Liver (tissue), 8 donors: ENCODE measurements at regions not wholly inside any gene's neighbourhood (a gene's known extent, or its start where the extent isn't known, plus 50 kb on each side); places are given as distances from the start of the nearest gene placed in this dataset.

ENCODE experiments used
- DNase-seq: peaks from one replicate; pipeline ENCODE4 v3.0.0-alpha.2; 2017; ENCODE audit warnings: low spot score
- H3K27ac ChIP-seq, 2 donors: one replicate each; pipeline ENCODE4 v1.7.0; 2013; ENCODE audit warnings: inconsistent platforms in 2 of 2, low read length in 2 of 2, control low read depth in 1 of 2, low read depth in 1 of 2, mild to moderate bottlenecking in 1 of 2
- H3K27me3 ChIP-seq, 4 donors: one replicate each; pipeline versions ENCODE4 v1.6.1 to v1.7.0; 2013; ENCODE audit warnings: low read length in 3 of 4, inconsistent platforms in 1 of 4, mild to moderate bottlenecking in 1 of 4, moderate library complexity in 1 of 4; ENCODE audit not compliant: control insufficient read depth in 4 of 4, insufficient read depth in 4 of 4
- H3K36me3 ChIP-seq, 4 donors: one replicate each; pipeline versions ENCODE4 v1.6.1 to v1.7.0; 2013; ENCODE audit warnings: low read length in 3 of 4, mild to moderate bottlenecking in 3 of 4, low read depth in 1 of 4, moderate library complexity in 1 of 4; ENCODE audit not compliant: control insufficient read depth in 4 of 4, insufficient read depth in 3 of 4
- H3K4me1 ChIP-seq, 4 donors: one replicate each; pipeline versions ENCODE4 v1.6.1 to v1.7.0; 2013; ENCODE audit warnings: low read length in 3 of 4, mild to moderate bottlenecking in 3 of 4, moderate library complexity in 1 of 4; ENCODE audit not compliant: control insufficient read depth in 4 of 4, insufficient read depth in 4 of 4
- H3K4me3 ChIP-seq, 3 donors: one replicate each; pipeline versions ENCODE4 v1.6.1 to v1.7.0; 2013; ENCODE audit warnings: low read length in 3 of 3, control low read depth in 1 of 3, low read depth in 1 of 3, mild to moderate bottlenecking in 1 of 3
- H3K9ac ChIP-seq, 2 donors: one replicate each; pipeline ENCODE4 v1.7.0; 2013; ENCODE audit warnings: low read length in 2 of 2, mild to moderate bottlenecking in 2 of 2, moderate library complexity in 2 of 2, control low read depth in 1 of 2, low read depth in 1 of 2
- H3K9me3 ChIP-seq, 4 donors: one replicate each; pipeline versions ENCODE4 v1.6.1 to v1.7.0; 2013; ENCODE audit warnings: low read length in 3 of 4; ENCODE audit not compliant: control insufficient read depth in 4 of 4
- ATF3 ChIP-seq: IDR thresholded peaks from 2 replicates; pipeline ENCODE4 v1.6.1; 2016; ENCODE audit warnings: antibody characterized with exemption
- CTCF ChIP-seq: fragments of 150-350 bp; IDR thresholded peaks from 2 replicates; pipeline ENCODE4 v1.5.1; 2017; ENCODE audit warnings: improper control_type of control experiment, low read depth, low read length; ENCODE audit not compliant: missing input control
- EGR1 ChIP-seq, 2 donors: IDR thresholded peaks; 2 replicates each; pipeline ENCODE4 v1.6.1; 2016 to 2018; ENCODE audit warnings: antibody characterized with exemption in 2 of 2, low read depth in 2 of 2
- FOXA2 ChIP-seq: IDR thresholded peaks from 2 replicates; pipeline ENCODE4 v1.6.1; 2016; ENCODE audit warnings: antibody characterized with exemption
- HNF4A ChIP-seq, 2 donors: conservative IDR thresholded peaks; 2 replicates each; pipeline ENCODE4 v1.6.1; 2016; ENCODE audit warnings: antibody characterized with exemption in 2 of 2, mild to moderate bottlenecking in 2 of 2
- HNF4G ChIP-seq: IDR thresholded peaks from 2 replicates; pipeline ENCODE4 v1.6.1; 2016; ENCODE audit warnings: antibody characterized with exemption
- JUND ChIP-seq, 2 donors: IDR thresholded peaks; 2 replicates each; pipeline ENCODE4 v1.6.1; 2016; ENCODE audit warnings: antibody characterized with exemption in 2 of 2
- RAD21 ChIP-seq, 2 donors: IDR thresholded peaks; 2 replicates each; pipeline ENCODE4 v1.6.1; 2016; ENCODE audit warnings: antibody characterized with exemption in 2 of 2, mild to moderate bottlenecking in 2 of 2
- REST ChIP-seq: IDR thresholded peaks from 2 replicates; pipeline ENCODE4 v1.6.1; 2016; ENCODE audit warnings: antibody characterized with exemption, mild to moderate bottlenecking
- RXRA ChIP-seq, 2 donors: IDR thresholded peaks; 2 replicates each; pipeline ENCODE4 v1.6.1; 2017 to 2018; ENCODE audit warnings: antibody characterized with exemption in 2 of 2, mild to moderate bottlenecking in 1 of 2
- SP1 ChIP-seq: IDR thresholded peaks from 2 replicates; pipeline ENCODE4 v1.6.1; 2018; ENCODE audit warnings: antibody characterized with exemption, mild to moderate bottlenecking
- TAF1 ChIP-seq: conservative IDR thresholded peaks from 2 replicates; pipeline ENCODE4 v1.6.1; 2016; ENCODE audit warnings: antibody characterized with exemption, mild to moderate bottlenecking
- YY1 ChIP-seq: IDR thresholded peaks from 2 replicates; pipeline ENCODE4 v1.6.1; 2016; ENCODE audit warnings: antibody characterized with exemption, mild to moderate bottlenecking
- ZBTB33 ChIP-seq: IDR thresholded peaks from 2 replicates; pipeline ENCODE4 v1.6.1; 2016; ENCODE audit warnings: antibody characterized with exemption
- WGBS: extraction: QIAGEN DNeasy Blood & Tissue Kit; methylation state at CpG from one replicate; pipeline ENCODE4 v1.1.7; 2013; 5-methylcytosine and 5-hydroxymethylcytosine counted together
- donor health status: healthy.
- donor health status: healthy.
- donor health status: healthy.
- donor health status: healthy.
- donor health status: healthy.

GRCh38 chr1:232322162-232322734 is 307.7 kb downstream of the SIPA1L2 start:
- Histone ChIP-seq H3K4me3 (no peak overlapping the region), H3K36me3 (no peaks in the 10 kb centered on the region), H3K27me3 (peaks cover 0 to 3% (median 0%) of the 10 kb centered on the region in 4 donors), H3K27ac (no peak overlapping the region), H3K4me1 (no peaks in the 10 kb centered on the region), H3K9me3 (peaks cover 0 to 2% (median 0%) of the 10 kb centered on the region in 4 donors), H3K9ac (no peak overlapping the region)
- no peak for DNase-seq
- no peak for TF ChIP-seq ATF3
- TF ChIP-seq TAF1, result no peak
- TF ChIP-seq SP1, result no peak
- TF ChIP-seq EGR1 (IDR thresholded peaks at IDR 0.05; ENCODE audit: low read depth in 2 of 2), result no peak
- no peak for TF ChIP-seq REST
- 77% methylated on average over 5 of the region's 5 CpGs for WGBS

- TF ChIP-seq SP1, result no peak
- TF ChIP-seq HNF4A (conservative IDR thresholded peaks at IDR 0.05), result no peak
- TF ChIP-seq RAD21 (IDR thresholded peaks at IDR 0.05), result no peak
- no peak overlapping the region for H3K4me3 ChIP-seq
- WGBS, result 41% methylated on average over 4 of the region's 4 CpGs
- H3K9me3 ChIP-seq, result peaks cover 0 to 2% (median 0%) of the 10 kb centered on the region in 4 donors
- no peaks in the 10 kb centered on the region for H3K4me1 ChIP-seq
- no peaks in the 10 kb centered on the region for H3K36me3 ChIP-seq
- H3K27ac ChIP-seq, result no peak overlapping the region
- peaks cover 0 to 3% (median 0%) of the 10 kb centered on the region in 4 donors for H3K27me3 ChIP-seq
- DNase-seq, result no peak
- H3K9ac ChIP-seq, result no peak overlapping the region
Measured at GRCh38 chr1:232319518-232320210, 310.3 kb downstream of the SIPA1L2 start.

- Histone ChIP-seq H3K4me3 (no peak overlapping the region), H3K9me3 (peaks cover 0 to 2% (median 0%) of the 10 kb centered on the region in 4 donors), H3K27me3 (peaks cover 0 to 3% (median 0%) of the 10 kb centered on the region in 4 donors), H3K36me3 (no peaks in the 10 kb centered on the region), H3K4me1 (no peaks in the 10 kb centered on the region), H3K27ac (no peak overlapping the region), H3K9ac (no peak overlapping the region)
- TF ChIP-seq YY1, result no peak
- TF ChIP-seq HNF4A (conservative IDR thresholded peaks at IDR 0.05), result no peak
- no peak for TF ChIP-seq RXRA (IDR thresholded peaks at IDR 0.05)
- no peak for TF ChIP-seq ZBTB33
- TF ChIP-seq REST, result no peak
- TF ChIP-seq JUND (IDR thresholded peaks at IDR 0.05), result no peak
- TF ChIP-seq FOXA2, result no peak
- TF ChIP-seq CTCF, result no peak
- no peak for TF ChIP-seq HNF4G
- TF ChIP-seq EGR1 (IDR thresholded peaks at IDR 0.05; ENCODE audit: low read depth in 2 of 2), result no peak
- WGBS, result 71% methylated on average over 10 of the region's 10 CpGs
- no peak for DNase-seq
Measured at GRCh38 chr1:232319072-232319471, 310.9 kb downstream of the SIPA1L2 start.
